HFF-Myc (cell line): ENCODE measurements at regions not wholly inside any gene's neighbourhood (a gene's known extent, or its start where the extent isn't known, plus 50 kb on each side); places are given as distances from the start of the nearest gene placed in this dataset.

Source experiments
- DNase-seq: peaks from one replicate; pipeline ENCODE4 v3.0.0-alpha.2; 2011; ENCODE audit warnings: low read depth; ENCODE audit errors: extremely low read depth
- H3K4me3 ChIP-seq: replicated peaks from 2 replicates; pipeline ENCODE4 v1.5.1; 2011; ENCODE audit warnings: low read depth, mild to moderate bottlenecking, control low read depth, low read length
- CTCF ChIP-seq: IDR thresholded peaks from 2 replicates; pipeline ENCODE4 v1.5.1; 2012; ENCODE audit warnings: mild to moderate bottlenecking, low read depth, low read length, control low read depth; ENCODE audit errors: missing control alignments

- no peak for DNase-seq
- H3K4me3 ChIP-seq, result no peak overlapping the region
- no peak for TF ChIP-seq CTCF
Observed at GRCh38 chr6:18753076-18753475, 365.9 kb downstream of the RNF144B start.

- TF ChIP-seq CTCF, result no peak
- H3K4me3 ChIP-seq, result no peak overlapping the region
- DNase-seq, result no peak
Observed at GRCh38 chr6:18763086-18763485, 375.9 kb downstream of the RNF144B start.

- DNase-seq, result no peak
- no peak overlapping the region for H3K4me3 ChIP-seq
- TF ChIP-seq CTCF, result no peak
Observed at GRCh38 chr6:18784794-18785193, 397.6 kb downstream of the RNF144B start.

GRCh38 chr6:18785810-18786490, 398.8 kb downstream of the RNF144B start:
- DNase-seq, result no peak
- H3K4me3 ChIP-seq, result no peak overlapping the region
- TF ChIP-seq CTCF, result no peak

- TF ChIP-seq CTCF, result no peak
- H3K4me3 ChIP-seq, result no peak overlapping the region
- DNase-seq, result no peak
Observed at GRCh38 chr6:18792866-18793265, 405.7 kb downstream of the RNF144B start.

- TF ChIP-seq CTCF, result no peak
- no peak for DNase-seq
Observed at GRCh38 chr6:18795726-18796125, 408.6 kb downstream of the RNF144B start.

GRCh38 chr6:18820725-18821124, 433.6 kb downstream of the RNF144B start:
- no peak overlapping the region for H3K4me3 ChIP-seq
- DNase-seq, result no peak
- no peak for TF ChIP-seq CTCF

More at GRCh38 chr6:18795726-18796125, 408.6 kb downstream of the RNF144B start:
- H3K4me3 ChIP-seq, result no peak overlapping the region
